Right lobe of liver (tissue), 4 donors: ENCODE measurements at regions not wholly inside any gene's neighbourhood (a gene's known extent, or its start where the extent isn't known, plus 50 kb on each side); places are given as distances from the start of the nearest gene placed in this dataset.

Source experiments
- POLR2A ChIP-seq: fragments of 450-650 bp; IDR thresholded peaks from one replicate; pipeline ENCODE4 v1.6.1; 2017; ENCODE audit warnings: antibody characterized with exemption, mild to moderate bottlenecking
- TF ChIP-seq, protein P1 (sequence below), 4 donors: fragments of 200-600 bp in 3 of 4; fragments of 450-650 bp in 1 of 4; IDR thresholded peaks; one replicate each; pipeline versions ENCODE4 v1.5.1 to v1.8.0; 2016 to 2022; ENCODE audit warnings: antibody characterized with exemption in 4 of 4, mild to moderate bottlenecking in 2 of 4
- donor health status: DM: no; HTN: no; CAD: no.
- donor health status: DM: no; HTN: no; CAD: no.
- donor health status: DM: no; HTN: yes; CAD: no.

DNA sequence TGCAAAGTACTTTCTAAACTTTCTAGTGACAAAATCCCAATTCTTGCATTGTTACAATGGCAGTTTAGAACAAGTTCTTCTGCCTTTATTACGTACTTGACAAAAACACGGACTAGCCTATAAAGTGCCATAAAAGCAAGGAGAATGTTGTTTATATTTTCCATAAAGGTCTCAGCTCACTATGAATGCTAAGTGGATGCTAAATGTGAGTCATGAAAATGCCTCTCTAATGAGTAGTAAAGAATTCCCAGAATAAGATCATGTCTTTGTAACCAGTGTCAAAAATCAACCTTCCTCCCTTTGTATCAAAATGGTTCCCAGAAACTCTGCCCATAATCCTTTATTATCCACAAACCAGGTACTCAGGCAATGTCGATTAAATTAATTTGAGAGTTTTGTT is 539.8 kb upstream of the SLIT2 start:
- TF ChIP-seq, protein P1, sequence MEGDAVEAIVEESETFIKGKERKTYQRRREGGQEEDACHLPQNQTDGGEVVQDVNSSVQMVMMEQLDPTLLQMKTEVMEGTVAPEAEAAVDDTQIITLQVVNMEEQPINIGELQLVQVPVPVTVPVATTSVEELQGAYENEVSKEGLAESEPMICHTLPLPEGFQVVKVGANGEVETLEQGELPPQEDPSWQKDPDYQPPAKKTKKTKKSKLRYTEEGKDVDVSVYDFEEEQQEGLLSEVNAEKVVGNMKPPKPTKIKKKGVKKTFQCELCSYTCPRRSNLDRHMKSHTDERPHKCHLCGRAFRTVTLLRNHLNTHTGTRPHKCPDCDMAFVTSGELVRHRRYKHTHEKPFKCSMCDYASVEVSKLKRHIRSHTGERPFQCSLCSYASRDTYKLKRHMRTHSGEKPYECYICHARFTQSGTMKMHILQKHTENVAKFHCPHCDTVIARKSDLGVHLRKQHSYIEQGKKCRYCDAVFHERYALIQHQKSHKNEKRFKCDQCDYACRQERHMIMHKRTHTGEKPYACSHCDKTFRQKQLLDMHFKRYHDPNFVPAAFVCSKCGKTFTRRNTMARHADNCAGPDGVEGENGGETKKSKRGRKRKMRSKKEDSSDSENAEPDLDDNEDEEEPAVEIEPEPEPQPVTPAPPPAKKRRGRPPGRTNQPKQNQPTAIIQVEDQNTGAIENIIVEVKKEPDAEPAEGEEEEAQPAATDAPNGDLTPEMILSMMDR (IDR thresholded peaks at IDR 0.05): no peak
- TF ChIP-seq POLR2A: no peak
